IPS-NIHi7 (cell line): ENCODE measurements at regions not wholly inside any gene's neighbourhood (a gene's known extent, or its start where the extent isn't known, plus 50 kb on each side); places are given as distances from the start of the nearest gene placed in this dataset.
"Not testable (repeated sequence)": the region's sequence is repeated elsewhere in the genome, so short reads cannot be mapped to it uniquely, and the experiment has no call there.

Source experiments
- DNase-seq: peaks from one replicate; pipeline ENCODE4 v3.0.0; 2012; ENCODE audit warnings: mixed read lengths; ENCODE audit errors: extremely low spot score

GRCh38 chr2:125353542-125353941, 1302.4 kb upstream of the GYPC start:
- DNase-seq = not testable (repeated sequence)

GRCh38 chr2:125364192-125364983, 1291.6 kb upstream of the GYPC start:
- DNase-seq = no peak

- no peak for DNase-seq
These were observed 1291.0 kb upstream of the GYPC start for GRCh38 chr2:125364984-125365265.

GRCh38 chr2:125371867-125372266, 1284.1 kb upstream of the GYPC start:
- no peak for DNase-seq

GRCh38 chr2:125373293-125373692, 1282.7 kb upstream of the GYPC start:
- no peak for DNase-seq

GRCh38 chr2:125386074-125386473, 1269.9 kb upstream of the GYPC start:
- peak; percentile 30 for DNase-seq

- DNase-seq = no peak
These were observed 1258.3 kb upstream of the GYPC start for GRCh38 chr2:125397535-125398251.

- DNase-seq = no peak
These were observed 1257.0 kb upstream of the GYPC start for GRCh38 chr2:125398738-125399524.

GRCh38 chr2:125405816-125406215, 1250.1 kb upstream of the GYPC start:
- DNase-seq = no peak

- no peak for DNase-seq
These were observed 1247.0 kb upstream of the GYPC start for GRCh38 chr2:125408874-125409538.

GRCh38 chr2:125418483-125418882, 1237.5 kb upstream of the GYPC start:
- no peak for DNase-seq

- not testable (repeated sequence) for DNase-seq
These were observed 1233.7 kb upstream of the GYPC start for GRCh38 chr2:125422198-125422770.

GRCh38 chr2:125424266-125424785, 1231.6 kb upstream of the GYPC start:
- no peak for DNase-seq

- no peak for DNase-seq
These were observed 1228.1 kb upstream of the GYPC start for GRCh38 chr2:125427721-125428315.

GRCh38 chr2:125444106-125444505, 1211.9 kb upstream of the GYPC start:
- DNase-seq = no peak

GRCh38 chr2:125445495-125445894, 1210.5 kb upstream of the GYPC start:
- DNase-seq = no peak

- no peak for DNase-seq
These were observed 1205.9 kb upstream of the GYPC start for GRCh38 chr2:125450092-125450491.

- no peak for DNase-seq
These were observed 1200.8 kb upstream of the GYPC start for GRCh38 chr2:125455110-125455509.

- DNase-seq = no peak
These were observed 1199.1 kb upstream of the GYPC start for GRCh38 chr2:125456693-125457363.

GRCh38 chr2:125471963-125472362, 1184.0 kb upstream of the GYPC start:
- peak; percentile 81 for DNase-seq
